SJSA1 (cell line): ENCODE measurements at regions not wholly inside any gene's neighbourhood (a gene's known extent, or its start where the extent isn't known, plus 50 kb on each side); places are given as distances from the start of the nearest gene placed in this dataset.
A peak's percentile ranks its signal among the peaks of the same experiment; 100 is the strongest.

Experiments used
- DNase-seq, 2 experiments: peaks; one replicate each; pipeline ENCODE4 v3.0.0-alpha.2; 2015 to 2020; ENCODE audit warnings: low spot score in 2 of 2, low read depth in 1 of 2
- H3K27ac ChIP-seq: fragments of 250-450 bp; sonication (Bioruptor Pico); 2 replicates; pipeline ENCODE4 v1.5.1; 2020; ENCODE audit warnings: mild to moderate bottlenecking, moderate library complexity
- H3K27me3 ChIP-seq: fragments of 250-450 bp; sonication (Bioruptor Pico); replicated peaks from 2 replicates; pipeline ENCODE4 v1.5.1; 2020; ENCODE audit warnings: mild to moderate bottlenecking, moderate library complexity
- H3K36me3 ChIP-seq: fragments of 250-450 bp; sonication (Bioruptor Pico); 2 replicates; pipeline ENCODE4 v1.5.1; 2020; ENCODE audit warnings: mild to moderate bottlenecking
- H3K4me1 ChIP-seq: fragments of 250-450 bp; sonication (Bioruptor Pico); replicated peaks from 2 replicates; pipeline ENCODE4 v1.6.1; 2021; ENCODE audit warnings: mild to moderate bottlenecking
- H3K4me3 ChIP-seq: fragments of 250-450 bp; sonication (Bioruptor Pico); 2 replicates; pipeline ENCODE4 v1.5.1; 2020; ENCODE audit warnings: mild to moderate bottlenecking
- H3K9me3 ChIP-seq: fragments of 250-450 bp; sonication (Bioruptor Pico); replicated peaks from 2 replicates; pipeline ENCODE4 v1.5.1; 2020; ENCODE audit warnings: mild to moderate bottlenecking

- Histone ChIP-seq H3K36me3 (no peaks in the 10 kb centered on the region), H3K27ac (no peak overlapping the region), H3K4me1 (peaks cover 23% of the 10 kb centered on the region), H3K27me3 (no peaks in the 10 kb centered on the region), H3K9me3 (no peaks in the 10 kb centered on the region), H3K4me3 (no peak overlapping the region)
- DNase-seq, result no peak
Measured at GRCh38 chr5:68423154-68423811, 207.7 kb downstream of the PIK3R1 start.

- Histone ChIP-seq H3K4me3 (no peak overlapping the region), H3K9me3 (no peaks in the 10 kb centered on the region), H3K27ac (no peak overlapping the region), H3K27me3 (no peaks in the 10 kb centered on the region), H3K4me1 (peaks cover 18% of the 10 kb centered on the region), H3K36me3 (no peaks in the 10 kb centered on the region)
- no peak for DNase-seq
Measured at GRCh38 chr5:68424799-68425537, 209.4 kb downstream of the PIK3R1 start.

- DNase-seq, result no peak
- H3K4me1 ChIP-seq, result peaks cover 8% of the 10 kb centered on the region; the same call in 1 of the 2 replicates
Measured at GRCh38 chr5:68426586-68426985, 211.0 kb downstream of the PIK3R1 start.

GRCh38 chr5:68428231-68428811 lies 212.8 kb downstream of the PIK3R1 start:
- Histone ChIP-seq H3K27me3 (no peaks in the 10 kb centered on the region), H3K4me3 (no peak overlapping the region), H3K9me3 (no peaks in the 10 kb centered on the region), H3K4me1 (peaks cover 12% of the 10 kb centered on the region), H3K27ac (no peak overlapping the region), H3K36me3 (no peaks in the 10 kb centered on the region)
- no peak for DNase-seq

More at GRCh38 chr5:68426586-68426985, 211.0 kb downstream of the PIK3R1 start:
- no peaks in the 10 kb centered on the region for H3K27me3 ChIP-seq
- H3K9me3 ChIP-seq, result no peaks in the 10 kb centered on the region
- H3K36me3 ChIP-seq, result no peaks in the 10 kb centered on the region
- no peak overlapping the region for H3K4me3 ChIP-seq
- H3K27ac ChIP-seq, result no peak overlapping the region

GRCh38 chr5:68429510-68429909 lies 214.0 kb downstream of the PIK3R1 start:
- no peak overlapping the region for H3K4me3 ChIP-seq
- H3K36me3 ChIP-seq, result no peaks in the 10 kb centered on the region
- H3K4me1 ChIP-seq, result peaks cover 24% of the 10 kb centered on the region
- no peak for DNase-seq
- no peak overlapping the region for H3K27ac ChIP-seq
- no peaks in the 10 kb centered on the region for H3K27me3 ChIP-seq
- no peaks in the 10 kb centered on the region for H3K9me3 ChIP-seq

- no peak overlapping the region for H3K4me3 ChIP-seq
Measured at GRCh38 chr5:68430279-68430678, 214.7 kb downstream of the PIK3R1 start.

GRCh38 chr5:68431186-68431585 lies 215.6 kb downstream of the PIK3R1 start:
- Histone ChIP-seq H3K27me3 (no peaks in the 10 kb centered on the region), H3K27ac (no peak overlapping the region), H3K9me3 (no peaks in the 10 kb centered on the region), H3K36me3 (no peaks in the 10 kb centered on the region), H3K4me1 (peaks cover 20% of the 10 kb centered on the region), H3K4me3 (no peak overlapping the region)
- no peak for DNase-seq

More at GRCh38 chr5:68430279-68430678, 214.7 kb downstream of the PIK3R1 start:
- H3K4me1 ChIP-seq, result peaks cover 23% of the 10 kb centered on the region
- no peaks in the 10 kb centered on the region for H3K36me3 ChIP-seq
- no peak for DNase-seq
- H3K27me3 ChIP-seq, result no peaks in the 10 kb centered on the region
- H3K9me3 ChIP-seq, result no peaks in the 10 kb centered on the region
- no peak overlapping the region for H3K27ac ChIP-seq

- H3K9me3 ChIP-seq, result no peaks in the 10 kb centered on the region
- no peak for DNase-seq
- H3K4me3 ChIP-seq, result no peak overlapping the region
- no peaks in the 10 kb centered on the region for H3K36me3 ChIP-seq
- no peaks in the 10 kb centered on the region for H3K27me3 ChIP-seq
- H3K4me1 ChIP-seq, result peaks cover 20% of the 10 kb centered on the region
- no peak overlapping the region for H3K27ac ChIP-seq
Measured at GRCh38 chr5:68431601-68432337, 216.2 kb downstream of the PIK3R1 start.

GRCh38 chr5:68432682-68433081 lies 217.1 kb downstream of the PIK3R1 start:
- H3K27ac ChIP-seq, result no peak overlapping the region
- no peak overlapping the region for H3K4me3 ChIP-seq
- H3K4me1 ChIP-seq, result peaks cover 20% of the 10 kb centered on the region
- no peaks in the 10 kb centered on the region for H3K36me3 ChIP-seq
- H3K9me3 ChIP-seq, result no peaks in the 10 kb centered on the region
- no peaks in the 10 kb centered on the region for H3K27me3 ChIP-seq
- no peak for DNase-seq

- Histone ChIP-seq H3K27ac (peak overlapping the region; percentile 94), H3K27me3 (no peaks in the 10 kb centered on the region), H3K36me3 (no peaks in the 10 kb centered on the region), H3K4me3 (no peak overlapping the region), H3K9me3 (no peaks in the 10 kb centered on the region), H3K4me1 (peaks cover 20% of the 10 kb centered on the region)
- DNase-seq, result no peak
Measured at GRCh38 chr5:68433526-68433922, 218.0 kb downstream of the PIK3R1 start.

- Histone ChIP-seq H3K9me3 (no peaks in the 10 kb centered on the region), H3K4me1 (peaks cover 20% of the 10 kb centered on the region), H3K27me3 (no peaks in the 10 kb centered on the region), H3K36me3 (no peaks in the 10 kb centered on the region), H3K27ac (peak overlapping the region; percentile 94), H3K4me3 (no peak overlapping the region)
- peak; percentile 95 to 97 for DNase-seq
Measured at GRCh38 chr5:68433923-68434879, 218.6 kb downstream of the PIK3R1 start.

- no peak overlapping the region for H3K27ac ChIP-seq
- H3K4me1 ChIP-seq, result peaks cover 20% of the 10 kb centered on the region
- H3K4me3 ChIP-seq, result no peak overlapping the region
- DNase-seq, result no peak
- no peaks in the 10 kb centered on the region for H3K27me3 ChIP-seq
- H3K9me3 ChIP-seq, result no peaks in the 10 kb centered on the region
- no peaks in the 10 kb centered on the region for H3K36me3 ChIP-seq
Measured at GRCh38 chr5:68435611-68436010, 220.1 kb downstream of the PIK3R1 start.
